Fibroblast of mammary gland (primary cell): ENCODE measurements at regions not wholly inside any gene's neighbourhood (a gene's known extent, or its start where the extent isn't known, plus 50 kb on each side); places are given as distances from the start of the nearest gene placed in this dataset.

Experiments
- DNase-seq: peaks from one replicate; pipeline ENCODE4 v3.0.0-alpha.2; 2010; ENCODE audit warnings: low read depth
- H3K4me3 ChIP-seq: 2 replicates; pipeline ENCODE4 v1.5.1; 2011; ENCODE audit warnings: low read depth, mild to moderate bottlenecking, low read length, moderate library complexity; ENCODE audit not compliant: control insufficient read depth
- TF ChIP-seq, protein P1 (sequence below): conservative IDR thresholded peaks from 2 replicates; pipeline ENCODE4 v1.5.1; 2011; ENCODE audit warnings: low read depth, low read length, inconsistent platforms; ENCODE audit not compliant: control insufficient read depth, insufficient read depth

DNA sequence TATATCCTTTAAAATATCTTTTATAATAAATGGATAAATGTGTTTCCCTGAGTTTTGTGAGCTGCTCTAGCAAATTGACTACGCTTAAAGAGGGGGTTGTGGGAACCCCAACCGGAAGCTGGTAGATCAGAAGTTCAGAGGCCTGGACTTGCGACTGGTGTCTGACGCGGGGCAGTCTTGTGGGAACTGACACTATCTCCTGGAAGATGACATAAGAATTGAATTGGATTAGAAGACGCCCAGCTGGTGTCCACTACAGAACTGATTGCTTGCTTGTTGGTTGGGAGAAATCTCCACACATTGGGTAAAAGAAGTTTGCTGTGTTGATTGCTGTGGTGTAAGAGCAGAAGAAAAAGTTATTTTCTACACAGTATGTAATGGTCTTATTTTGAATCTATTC is 51.1 kb upstream of the AHR start:
- TF ChIP-seq, protein P1, sequence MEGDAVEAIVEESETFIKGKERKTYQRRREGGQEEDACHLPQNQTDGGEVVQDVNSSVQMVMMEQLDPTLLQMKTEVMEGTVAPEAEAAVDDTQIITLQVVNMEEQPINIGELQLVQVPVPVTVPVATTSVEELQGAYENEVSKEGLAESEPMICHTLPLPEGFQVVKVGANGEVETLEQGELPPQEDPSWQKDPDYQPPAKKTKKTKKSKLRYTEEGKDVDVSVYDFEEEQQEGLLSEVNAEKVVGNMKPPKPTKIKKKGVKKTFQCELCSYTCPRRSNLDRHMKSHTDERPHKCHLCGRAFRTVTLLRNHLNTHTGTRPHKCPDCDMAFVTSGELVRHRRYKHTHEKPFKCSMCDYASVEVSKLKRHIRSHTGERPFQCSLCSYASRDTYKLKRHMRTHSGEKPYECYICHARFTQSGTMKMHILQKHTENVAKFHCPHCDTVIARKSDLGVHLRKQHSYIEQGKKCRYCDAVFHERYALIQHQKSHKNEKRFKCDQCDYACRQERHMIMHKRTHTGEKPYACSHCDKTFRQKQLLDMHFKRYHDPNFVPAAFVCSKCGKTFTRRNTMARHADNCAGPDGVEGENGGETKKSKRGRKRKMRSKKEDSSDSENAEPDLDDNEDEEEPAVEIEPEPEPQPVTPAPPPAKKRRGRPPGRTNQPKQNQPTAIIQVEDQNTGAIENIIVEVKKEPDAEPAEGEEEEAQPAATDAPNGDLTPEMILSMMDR = no peak
- DNase-seq = no peak
- H3K4me3 ChIP-seq = no peak overlapping the region

GRCh38 chr7:17248527-17248926 is 49.9 kb upstream of the AHR start:
- no peak overlapping the region for H3K4me3 ChIP-seq
- TF ChIP-seq, protein P1 = no peak
- no peak for DNase-seq
